Body of pancreas (tissue), 4 donors: ENCODE measurements at regions not wholly inside any gene's neighbourhood (a gene's known extent, or its start where the extent isn't known, plus 50 kb on each side); places are given as distances from the start of the nearest gene placed in this dataset.
A peak's percentile ranks its signal among the peaks of the same experiment; 100 is the strongest.

Source experiments
- ATAC-seq: fragments of 150-250 bp; one replicate; pipeline ENCODE4 v1.9.1; 2016
- DNase-seq, 4 donors: peaks; one replicate each; pipeline ENCODE4 v3.0.0-alpha.2; 2019
- H3K27ac ChIP-seq, 4 donors: fragments of 200-600 bp; sonication (generic); 1 replicate in 3 of 4; 2 replicates in 1 of 4; pipeline versions ENCODE4 v1.5.1 to v1.6.1; 2016 to 2019; ENCODE audit warnings: mild to moderate bottlenecking in 1 of 4, mixed read lengths in 1 of 4, moderate library complexity in 1 of 4
- H3K27me3 ChIP-seq, 2 donors: fragments of 200-600 bp; sonication (generic); one replicate each; pipeline ENCODE4 v1.6.0; 2016; ENCODE audit warnings: mild to moderate bottlenecking in 1 of 2
- H3K36me3 ChIP-seq, 2 donors: fragments of 200-600 bp; sonication (generic); replicated peaks in 1 of 2; 2 replicates each; pipeline ENCODE4 v1.5.1; 2016; ENCODE audit warnings: low read depth in 2 of 2; ENCODE audit not compliant: insufficient read depth in 1 of 2
- H3K4me1 ChIP-seq: fragments of 200-600 bp; sonication (generic); one replicate; pipeline ENCODE4 v1.6.0; 2016
- H3K4me3 ChIP-seq, 2 donors: fragments of 200-600 bp; sonication (generic); 1 replicate in 1 of 2; 2 replicates in 1 of 2; pipeline ENCODE4 v1.5.1; 2016 to 2019
- H3K9me3 ChIP-seq, 3 donors: fragments of 200-600 bp; sonication (generic); 1 replicate in 2 of 3; 2 replicates in 1 of 3; pipeline ENCODE4 v1.5.1; 2016
- CTCF ChIP-seq, 7 experiments: fragments of 450-650 bp in 4 of 7; fragments of 200-600 bp in 3 of 7; sonication (generic) in 3 of 7; IDR thresholded peaks; one replicate each; pipeline ENCODE4 v1.5.1; 2016 to 2019; ENCODE audit warnings: antibody characterized with exemption in 7 of 7
- POLR2A ChIP-seq, 3 donors: fragments of 450-650 bp; IDR thresholded peaks; one replicate each; pipeline ENCODE4 v1.6.1; 2016; ENCODE audit warnings: antibody characterized with exemption in 3 of 3, mild to moderate bottlenecking in 2 of 3
- WGBS, 2 donors: methylation state at CpG; one replicate each; pipeline ENCODE4 v1.1.5; 2017; 5-methylcytosine and 5-hydroxymethylcytosine counted together
- intact Hi-C: fragments of 100-400 bp; cut with DNase I; formaldehyde crosslinking; loops from one replicate; pipeline ENCODE4 v1.15.1; 2023

GRCh38 chr21:35345954-35346353, 296.9 kb upstream of the RUNX1 start:
- H3K27me3 ChIP-seq: no peaks in the 10 kb centered on the region
- H3K9me3 ChIP-seq: no peaks in the 10 kb centered on the region
- no peaks in the 10 kb centered on the region for H3K36me3 ChIP-seq
- TF ChIP-seq CTCF (IDR thresholded peaks at IDR 0.05) (no peak), POLR2A (IDR thresholded peaks at IDR 0.05) (no peak)
- ATAC-seq (no peak), DNase-seq (no peak)
- H3K4me3 ChIP-seq: no peak overlapping the region
- intact Hi-C loops: no loop called here
- H3K27ac ChIP-seq: no peak overlapping the region
- no peaks in the 10 kb centered on the region for H3K4me1 ChIP-seq

- H3K9me3 ChIP-seq: no peaks in the 10 kb centered on the region
- H3K27me3 ChIP-seq: no peaks in the 10 kb centered on the region
- intact Hi-C loops: no loop called here
- TF ChIP-seq CTCF (IDR thresholded peaks at IDR 0.05) (no peak), POLR2A (IDR thresholded peaks at IDR 0.05) (no peak)
- DNase-seq: no peak
- no peak overlapping the region for H3K27ac ChIP-seq
- no peak overlapping the region for H3K4me3 ChIP-seq
- no peaks in the 10 kb centered on the region for H3K4me1 ChIP-seq
- 81 to 84% methylated on average over 4 of the region's 4 CpGs for WGBS, 2 donors
- ATAC-seq: no peak
- H3K36me3 ChIP-seq: no peaks in the 10 kb centered on the region
Measured at GRCh38 chr21:35344582-35344981, 295.5 kb upstream of the RUNX1 start.

DNA sequence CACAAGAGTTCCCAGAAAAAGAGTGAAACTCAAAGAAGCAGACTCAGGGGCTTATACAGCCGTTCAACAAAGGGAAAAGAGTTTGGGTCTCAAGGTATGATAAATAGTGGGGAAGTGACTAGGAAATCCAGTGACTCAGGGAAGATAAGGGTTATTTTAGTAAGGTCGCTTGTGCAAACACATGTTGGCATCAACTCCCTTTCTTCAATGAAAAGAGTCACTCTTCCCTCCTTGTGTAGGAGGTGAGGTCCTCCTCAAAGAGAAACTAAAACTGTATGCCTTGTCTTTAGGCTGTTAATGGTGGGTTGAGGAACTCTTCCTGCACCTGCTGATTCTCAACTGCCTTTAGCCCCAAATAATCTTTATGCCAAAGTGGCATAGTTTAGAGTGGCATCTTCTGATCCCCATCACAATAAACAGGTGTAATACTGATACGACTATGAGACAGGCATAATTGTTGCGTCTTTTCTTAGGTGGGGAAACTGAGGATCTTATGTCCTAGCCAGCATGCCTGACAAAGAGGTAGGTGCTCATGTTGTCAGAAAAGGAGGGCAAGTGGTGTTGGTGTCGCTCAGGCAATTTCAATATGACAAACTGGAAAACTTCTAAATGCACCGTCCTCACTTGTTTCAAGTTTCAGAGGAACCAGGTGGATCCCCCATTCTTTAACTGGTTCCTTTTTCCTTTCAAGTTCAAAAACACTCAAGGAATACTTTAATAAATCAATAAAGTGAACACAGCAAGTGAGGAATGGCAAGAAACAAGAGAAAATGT, 294.1 kb upstream of the RUNX1 start:
- DNase-seq (no peak), ATAC-seq (no peak)
- Histone ChIP-seq H3K4me1 (no peaks in the 10 kb centered on the region), H3K27ac (no peak overlapping the region), H3K9me3 (no peaks in the 10 kb centered on the region), H3K36me3 (no peaks in the 10 kb centered on the region), H3K4me3 (no peak overlapping the region), H3K27me3 (no peaks in the 10 kb centered on the region)
- 68 to 70% methylated on average over 6 of the region's 6 CpGs for WGBS, 2 donors
- TF ChIP-seq CTCF (IDR thresholded peaks at IDR 0.05) (no peak), POLR2A (IDR thresholded peaks at IDR 0.05) (no peak)
- intact Hi-C loops: no loop called here

- WGBS, 2 donors: 57 to 67% methylated on average over 4 of the region's 4 CpGs
- Histone ChIP-seq H3K36me3 (no peaks in the 10 kb centered on the region), H3K4me3 (no peak overlapping the region), H3K27ac (no peak overlapping the region), H3K4me1 (no peaks in the 10 kb centered on the region), H3K27me3 (no peaks in the 10 kb centered on the region), H3K9me3 (no peaks in the 10 kb centered on the region)
- DNase-seq (no peak), ATAC-seq (no peak)
- TF ChIP-seq CTCF (IDR thresholded peaks at IDR 0.05) (no peak), POLR2A (IDR thresholded peaks at IDR 0.05) (no peak)
- intact Hi-C loops: no loop called here
Measured at GRCh38 chr21:35342440-35342839, 293.3 kb upstream of the RUNX1 start.

GRCh38 chr21:35340273-35340672, 291.2 kb upstream of the RUNX1 start:
- Histone ChIP-seq H3K27me3 (no peaks in the 10 kb centered on the region), H3K4me3 (no peak overlapping the region), H3K4me1 (no peaks in the 10 kb centered on the region), H3K9me3 (no peaks in the 10 kb centered on the region), H3K27ac (no peak overlapping the region), H3K36me3 (no peaks in the 10 kb centered on the region)
- ATAC-seq (no peak), DNase-seq (peak in 2 of 4 donors; percentile 24 to 30)
- TF ChIP-seq CTCF (IDR thresholded peaks at IDR 0.05): peak in 2 of 7 experiments; percentile 16 to 33
- no peak for TF ChIP-seq POLR2A (IDR thresholded peaks at IDR 0.05)
- intact Hi-C loops: no loop called here
- 68 to 70% methylated on average over 2 of the region's 2 CpGs for WGBS, 2 donors
